ENCODE measurements at regions not wholly inside any gene's neighbourhood (a gene's known extent, or its start where the extent isn't known, plus 50 kb on each side); places are given as distances from the start of the nearest gene placed in this dataset.

- TF ChIP-seq CTCF (IDR thresholded peaks at IDR 0.05), result no peak
- TF ChIP-seq POLR2A (IDR thresholded peaks at IDR 0.05), result no peak
Measured at GRCh38 chr9:26325444-26325829, 567.2 kb downstream of the CAAP1 start.

Measured in testis (tissue), 2 donors.